Lung (tissue), 11 donors: ENCODE measurements at regions not wholly inside any gene's neighbourhood (a gene's known extent, or its start where the extent isn't known, plus 50 kb on each side); places are given as distances from the start of the nearest gene placed in this dataset.
"Not testable (repeated sequence)": the region's sequence is repeated elsewhere in the genome, so short reads cannot be mapped to it uniquely, and the experiment has no call there.

Source experiments
- ATAC-seq: fragments of 200-7000 bp; cut with Tn5 transposase; one replicate; pipeline ENCODE4 v1.9.1; 2020; ENCODE audit warnings: moderate number of reproducible peaks; ENCODE audit not compliant: insufficient read depth, low FRiP score
- DNase-seq, 3 donors: peaks; one replicate each; pipeline ENCODE4 v3.0.0-alpha.2; 2013 to 2017
- H3K27ac ChIP-seq, 2 donors: one replicate each; pipeline ENCODE4 v1.5.1; 2013; ENCODE audit warnings: mild to moderate bottlenecking in 2 of 2, moderate library complexity in 2 of 2, control low read depth in 1 of 2, inconsistent platforms in 1 of 2, low read depth in 1 of 2, low read length in 1 of 2
- H3K27me3 ChIP-seq, 3 donors: one replicate each; pipeline ENCODE4 v1.5.1; 2013; ENCODE audit warnings: low read length in 2 of 3; ENCODE audit not compliant: control insufficient read depth in 3 of 3, insufficient read depth in 3 of 3
- H3K36me3 ChIP-seq, 4 donors: one replicate each; pipeline ENCODE4 v1.5.1; 2013; ENCODE audit warnings: low read length in 4 of 4, mild to moderate bottlenecking in 1 of 4, moderate library complexity in 1 of 4; ENCODE audit not compliant: control insufficient read depth in 4 of 4, insufficient read depth in 4 of 4
- H3K4me1 ChIP-seq, 5 donors: one replicate each; pipeline ENCODE4 v1.5.1; 2013; ENCODE audit warnings: low read length in 5 of 5, mild to moderate bottlenecking in 2 of 5, moderate library complexity in 1 of 5; ENCODE audit not compliant: control insufficient read depth in 5 of 5, insufficient read depth in 5 of 5
- H3K4me3 ChIP-seq: one replicate; pipeline ENCODE4 v1.5.1; 2013; ENCODE audit warnings: mild to moderate bottlenecking, control low read depth, moderate library complexity
- H3K9ac ChIP-seq, 2 donors: one replicate each; pipeline ENCODE4 v1.5.1; 2013; ENCODE audit warnings: low read length in 2 of 2, control low read depth in 1 of 2; ENCODE audit not compliant: insufficient read depth in 1 of 2
- H3K9me3 ChIP-seq, 4 donors: one replicate each; pipeline ENCODE4 v1.5.1; 2013; ENCODE audit warnings: low read length in 3 of 4, mild to moderate bottlenecking in 1 of 4, moderate library complexity in 1 of 4; ENCODE audit not compliant: control insufficient read depth in 4 of 4, insufficient read depth in 3 of 4
- CTCF ChIP-seq: IDR thresholded peaks from 2 replicates; pipeline ENCODE4 v1.5.1; 2012; ENCODE audit warnings: mild to moderate bottlenecking; ENCODE audit errors: control extremely low read depth, extremely low read depth
- WGBS, 2 donors: extraction: QIAGEN DNeasy Blood & Tissue Kit; methylation state at CpG; one replicate each; pipeline ENCODE4 v1.1.7; 2013; 5-methylcytosine and 5-hydroxymethylcytosine counted together
- donor health status: control.
- donor health status: control.
- donor health status: Bipolar disorder and iron deficiency.
- donor health status: healthy.
- donor health status: DM: yes; HTN: yes; CAD: no.

- ATAC-seq (no peak), DNase-seq (peak; percentile 53 to 81 (median 59))
- Histone ChIP-seq H3K9me3 (no peaks in the 10 kb centered on the region), H3K4me3 (no peak overlapping the region), H3K9ac (no peak overlapping the region), H3K27ac (peak overlapping the region in 1 of 2 donors; percentile 90), H3K4me1 (peaks cover 0 to 9% (median 3%) of the 10 kb centered on the region in 5 donors), H3K27me3 (no peaks in the 10 kb centered on the region), H3K36me3 (no peaks in the 10 kb centered on the region)
- 48 to 74% methylated on average over 3 of the region's 3 CpGs for WGBS, 2 donors
- TF ChIP-seq CTCF = no peak
These were observed 135.6 kb downstream of the NUFIP1 start for GRCh38 chr13:44853641-44854040.

GRCh38 chr13:44848920-44849676 is 140.2 kb downstream of the NUFIP1 start:
- Histone ChIP-seq H3K36me3 (no peaks in the 10 kb centered on the region), H3K27ac (no peak overlapping the region)
- peak in 2 of 3 donors; percentile 11 to 26 for DNase-seq

GRCh38 chr13:44845281-44846058 is 143.8 kb downstream of the NUFIP1 start:
- not testable (repeated sequence) for H3K27me3 ChIP-seq, H3K4me1 ChIP-seq, H3K4me3 ChIP-seq, H3K9me3 ChIP-seq, H3K27ac ChIP-seq, H3K9ac ChIP-seq, ATAC-seq, H3K36me3 ChIP-seq, DNase-seq
- WGBS, 2 donors = 86 to 89% methylated on average over 11 of the region's 11 CpGs

More at GRCh38 chr13:44848920-44849676, 140.2 kb downstream of the NUFIP1 start:
- Histone ChIP-seq H3K9ac (no peak overlapping the region), H3K27me3 (no peaks in the 10 kb centered on the region), H3K9me3 (no peaks in the 10 kb centered on the region), H3K4me1 (peaks cover 0 to 2% (median 0%) of the 10 kb centered on the region in 5 donors), H3K4me3 (no peak overlapping the region)
- no peak for TF ChIP-seq CTCF
- ATAC-seq = no peak
- 83 to 92% methylated on average over 11 of the region's 11 CpGs for WGBS, 2 donors

GRCh38 chr13:44844786-44845185 is 144.5 kb downstream of the NUFIP1 start:
- H3K27me3 ChIP-seq = no peaks in the 10 kb centered on the region
- no peak overlapping the region for H3K27ac ChIP-seq
- DNase-seq (no peak), ATAC-seq (no peak)
- TF ChIP-seq CTCF = no peak
- H3K4me1 ChIP-seq = peaks cover 0 to 3% (median 0%) of the 10 kb centered on the region in 5 donors
- 96% methylated on average over 8 of the region's 8 CpGs for WGBS, 2 donors
- H3K4me3 ChIP-seq = no peak overlapping the region
- H3K36me3 ChIP-seq = no peaks in the 10 kb centered on the region
- H3K9me3 ChIP-seq = no peaks in the 10 kb centered on the region
- no peak overlapping the region for H3K9ac ChIP-seq
